WTC11 (cell line): ENCODE measurements at regions not wholly inside any gene's neighbourhood (a gene's known extent, or its start where the extent isn't known, plus 50 kb on each side); places are given as distances from the start of the nearest gene placed in this dataset.

Experiments used
- ATAC-seq: fragments of 200-7000 bp; cut with Tn5 transposase; 2 replicates; pipeline ENCODE4 v1.10.0; 2021; ENCODE audit warnings: mild to moderate bottlenecking, moderate library complexity
- CTCF ChIA-PET: fragments of 300-600 bp; sonication (Branson Sonifier 250); formaldehyde crosslinking; loops from one replicate; lab custom pipeline; 2021; ENCODE audit warnings: antibody characterized with exemption; lab: Charles Lee
- POLR2A ChIA-PET: fragments of 350-600 bp; sonication (Branson Sonifier 250); formaldehyde crosslinking; loops from one replicate; lab custom pipeline; 2021; ENCODE audit warnings: antibody characterized with exemption; lab: Charles Lee
- DNase-seq: peaks from one replicate; pipeline ENCODE4 v3.0.0; 2021; ENCODE audit warnings: low spot score
- H3K27ac Mint-ChIP-seq: 2 replicates; pipeline ENCODE4 v1.8.0; 2021; ENCODE audit warnings: mixed read lengths
- H3K27me3 Mint-ChIP-seq: 2 replicates; pipeline ENCODE4 v1.8.0; 2021; ENCODE audit warnings: low read depth, mild to moderate bottlenecking, moderate library complexity, mixed read lengths
- H3K36me3 Mint-ChIP-seq: 2 replicates; pipeline ENCODE4 v1.8.0; 2021; ENCODE audit warnings: mixed read lengths
- H3K4me1 Mint-ChIP-seq: 2 replicates; pipeline ENCODE4 v1.8.0; 2022; ENCODE audit warnings: mixed read lengths
- H3K4me3 Mint-ChIP-seq: 2 replicates; pipeline ENCODE4 v1.8.0; 2021; ENCODE audit warnings: mild to moderate bottlenecking, moderate library complexity, mixed read lengths
- H3K9me3 Mint-ChIP-seq: 2 replicates; pipeline ENCODE4 v1.8.0; 2021; ENCODE audit warnings: mixed read lengths
- ATF2 ChIP-seq: sonication (generic); formaldehyde crosslinking; IDR thresholded peaks from 2 replicates; pipeline ENCODE4 v1.8.1; 2022; ENCODE audit warnings: low read depth, missing genetic modification reagents, borderline replicate concordance
- CBFB ChIP-seq: sonication (generic); formaldehyde crosslinking; IDR thresholded peaks from 2 replicates; pipeline ENCODE4 v1.8.1; 2022; ENCODE audit warnings: mild to moderate bottlenecking, low read depth, missing genetic modification reagents
- CTCF ChIP-seq: fragments of 200-600 bp; IDR thresholded peaks from 2 replicates; pipeline ENCODE4 v1.8.0; 2022; ENCODE audit warnings: antibody characterized with exemption
- ELF4 ChIP-seq: sonication (generic); formaldehyde crosslinking; IDR thresholded peaks from 2 replicates; pipeline ENCODE4 v1.8.1; 2022; ENCODE audit warnings: low read depth, mild to moderate bottlenecking, moderate library complexity, missing genetic modification reagents
- FOXP1 ChIP-seq: sonication (generic); formaldehyde crosslinking; IDR thresholded peaks from 2 replicates; pipeline ENCODE4 v1.8.0; 2022; ENCODE audit warnings: missing genetic modification reagents, mild to moderate bottlenecking, moderate library complexity, borderline replicate concordance
- HMGA2 ChIP-seq: fragments of 250-450 bp; sonication (Bioruptor Pico); IDR thresholded peaks from 2 replicates; pipeline ENCODE4 v1.4.0; 2021; ENCODE audit warnings: mild to moderate bottlenecking, moderate library complexity
- HMGXB4 ChIP-seq: sonication (generic); formaldehyde crosslinking; IDR thresholded peaks from 2 replicates; pipeline ENCODE4 v1.8.1; 2023; ENCODE audit warnings: mild to moderate bottlenecking, moderate library complexity, missing genetic modification reagents
- IRF2 ChIP-seq: sonication (generic); formaldehyde crosslinking; IDR thresholded peaks from 2 replicates; pipeline ENCODE4 v1.8.0; 2022; ENCODE audit warnings: low read depth, missing genetic modification reagents, borderline replicate concordance
- KAT7 ChIP-seq: sonication (generic); formaldehyde crosslinking; IDR thresholded peaks from 2 replicates; pipeline ENCODE4 v1.8.1; 2023; ENCODE audit warnings: missing genetic modification reagents, mild to moderate bottlenecking, borderline replicate concordance
- NFE2L1 ChIP-seq: sonication (generic); formaldehyde crosslinking; IDR thresholded peaks from 2 replicates; pipeline ENCODE4 v1.8.1; 2023; ENCODE audit warnings: missing genetic modification reagents
- PREB ChIP-seq: sonication (generic); formaldehyde crosslinking; IDR thresholded peaks from 2 replicates; pipeline ENCODE4 v1.8.1; 2022; ENCODE audit warnings: mild to moderate bottlenecking, missing genetic modification reagents, moderate library complexity, borderline replicate concordance
- SMAD3 ChIP-seq: sonication (generic); formaldehyde crosslinking; IDR thresholded peaks from 2 replicates; pipeline ENCODE4 v1.8.0; 2022; ENCODE audit warnings: missing genetic modification reagents, mild to moderate bottlenecking, borderline replicate concordance
- TEAD4 ChIP-seq: sonication (generic); formaldehyde crosslinking; IDR thresholded peaks from 2 replicates; pipeline ENCODE4 v1.8.0; 2022; ENCODE audit warnings: mild to moderate bottlenecking, missing genetic modification reagents
- TP53 ChIP-seq: sonication (generic); formaldehyde crosslinking; IDR thresholded peaks from 2 replicates; pipeline ENCODE4 v1.8.1; 2023; ENCODE audit warnings: mild to moderate bottlenecking, missing genetic modification reagents
- ZNF263 ChIP-seq: sonication (generic); formaldehyde crosslinking; IDR thresholded peaks from 2 replicates; pipeline ENCODE4 v1.8.1; 2022; ENCODE audit warnings: low read depth, mild to moderate bottlenecking, moderate library complexity, missing genetic modification reagents
- ZNF317 ChIP-seq: sonication (generic); formaldehyde crosslinking; IDR thresholded peaks from 2 replicates; pipeline ENCODE4 v1.8.1; 2023; ENCODE audit warnings: low read depth, mild to moderate bottlenecking, moderate library complexity, missing genetic modification reagents, borderline replicate concordance
- ZNF423 ChIP-seq: fragments of 250-450 bp; sonication (Bioruptor Pico); IDR thresholded peaks from 2 replicates; pipeline ENCODE4 v2.1.2; 2022; ENCODE audit warnings: mild to moderate bottlenecking, moderate library complexity
- TF ChIP-seq, protein P1 (sequence below): sonication (generic); formaldehyde crosslinking; IDR thresholded peaks from 2 replicates; pipeline ENCODE4 v1.8.1; 2022; ENCODE audit warnings: low read depth, mild to moderate bottlenecking, moderate library complexity, missing genetic modification reagents, borderline replicate concordance
- TF ChIP-seq, protein P2 (sequence below): fragments of 250-450 bp; sonication (Bioruptor Pico); conservative IDR thresholded peaks from 2 replicates; pipeline ENCODE4 v1.9.0; 2021; ENCODE audit warnings: mild to moderate bottlenecking
- TF ChIP-seq, protein P3 (sequence below): sonication (generic); formaldehyde crosslinking; conservative IDR thresholded peaks from 2 replicates; pipeline ENCODE4 v1.8.1; 2023; ENCODE audit warnings: mild to moderate bottlenecking, low read depth, missing genetic modification reagents, moderate library complexity

GRCh38 chr3:99472385-99472784 lies 166.0 kb upstream of the COL8A1 start:
- peaks cover 6% of the 10 kb centered on the region for H3K36me3 Mint-ChIP-seq
- no peak overlapping the region for H3K4me3 Mint-ChIP-seq
- DNase-seq (no peak), ATAC-seq (no peak)
- ChIA-PET CTCF (no interaction called here), POLR2A (no interaction called here)
- H3K27me3 Mint-ChIP-seq, result no peaks in the 10 kb centered on the region
- no peaks in the 10 kb centered on the region for H3K4me1 Mint-ChIP-seq
- H3K9me3 Mint-ChIP-seq, result peaks cover 10% of the 10 kb centered on the region
- H3K27ac Mint-ChIP-seq, result no peak overlapping the region
- TF ChIP-seq TEAD4 (no peak), ELF4 (CRISPR knock-in tag) (no peak), FOXP1 (no peak), KAT7 (CRISPR knock-in tag) (no peak), HMGA2 (CRISPR knock-in tag) (no peak), SMAD3 (CRISPR knock-in tag) (no peak)
- TF ChIP-seq, protein P1, sequence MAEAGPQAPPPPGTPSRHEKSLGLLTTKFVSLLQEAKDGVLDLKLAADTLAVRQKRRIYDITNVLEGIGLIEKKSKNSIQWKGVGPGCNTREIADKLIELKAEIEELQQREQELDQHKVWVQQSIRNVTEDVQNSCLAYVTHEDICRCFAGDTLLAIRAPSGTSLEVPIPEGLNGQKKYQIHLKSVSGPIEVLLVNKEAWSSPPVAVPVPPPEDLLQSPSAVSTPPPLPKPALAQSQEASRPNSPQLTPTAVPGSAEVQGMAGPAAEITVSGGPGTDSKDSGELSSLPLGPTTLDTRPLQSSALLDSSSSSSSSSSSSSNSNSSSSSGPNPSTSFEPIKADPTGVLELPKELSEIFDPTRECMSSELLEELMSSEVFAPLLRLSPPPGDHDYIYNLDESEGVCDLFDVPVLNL (CRISPR knock-in tag), result no peak
- TF ChIP-seq, protein P2, sequence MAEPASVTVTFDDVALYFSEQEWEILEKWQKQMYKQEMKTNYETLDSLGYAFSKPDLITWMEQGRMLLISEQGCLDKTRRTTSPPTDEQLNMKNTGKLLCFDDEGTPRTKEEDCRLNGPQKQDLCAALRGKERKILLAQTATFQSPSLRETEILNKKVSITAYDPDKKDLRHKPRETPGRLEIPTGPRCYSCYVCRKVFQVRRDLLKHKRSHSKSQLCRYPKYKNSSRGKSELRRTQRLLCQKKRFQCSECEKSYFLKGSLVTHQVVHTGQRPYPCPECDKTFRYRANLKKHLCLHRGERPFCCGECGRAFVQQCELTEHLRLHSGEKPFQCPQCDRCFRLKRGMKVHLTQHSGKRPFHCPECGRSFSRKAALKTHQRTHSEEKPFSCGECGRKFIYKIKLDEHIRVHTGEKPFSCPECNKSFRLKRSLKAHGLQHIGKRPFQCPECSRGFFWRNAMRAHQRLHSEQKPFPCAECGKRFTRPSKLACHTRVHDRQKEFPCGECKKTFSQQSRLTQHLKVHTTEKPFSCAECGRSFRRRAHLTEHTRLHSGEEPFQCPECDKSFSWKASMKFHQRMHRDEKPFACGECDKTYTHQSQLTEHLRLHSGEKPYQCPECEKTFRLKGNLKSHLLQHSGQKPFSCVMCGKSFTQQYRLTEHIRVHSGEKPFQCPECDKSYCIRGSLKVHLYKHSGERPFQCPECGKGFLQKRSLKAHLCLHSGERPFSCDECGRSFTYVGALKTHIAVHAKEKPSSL, result no peak

DNA sequence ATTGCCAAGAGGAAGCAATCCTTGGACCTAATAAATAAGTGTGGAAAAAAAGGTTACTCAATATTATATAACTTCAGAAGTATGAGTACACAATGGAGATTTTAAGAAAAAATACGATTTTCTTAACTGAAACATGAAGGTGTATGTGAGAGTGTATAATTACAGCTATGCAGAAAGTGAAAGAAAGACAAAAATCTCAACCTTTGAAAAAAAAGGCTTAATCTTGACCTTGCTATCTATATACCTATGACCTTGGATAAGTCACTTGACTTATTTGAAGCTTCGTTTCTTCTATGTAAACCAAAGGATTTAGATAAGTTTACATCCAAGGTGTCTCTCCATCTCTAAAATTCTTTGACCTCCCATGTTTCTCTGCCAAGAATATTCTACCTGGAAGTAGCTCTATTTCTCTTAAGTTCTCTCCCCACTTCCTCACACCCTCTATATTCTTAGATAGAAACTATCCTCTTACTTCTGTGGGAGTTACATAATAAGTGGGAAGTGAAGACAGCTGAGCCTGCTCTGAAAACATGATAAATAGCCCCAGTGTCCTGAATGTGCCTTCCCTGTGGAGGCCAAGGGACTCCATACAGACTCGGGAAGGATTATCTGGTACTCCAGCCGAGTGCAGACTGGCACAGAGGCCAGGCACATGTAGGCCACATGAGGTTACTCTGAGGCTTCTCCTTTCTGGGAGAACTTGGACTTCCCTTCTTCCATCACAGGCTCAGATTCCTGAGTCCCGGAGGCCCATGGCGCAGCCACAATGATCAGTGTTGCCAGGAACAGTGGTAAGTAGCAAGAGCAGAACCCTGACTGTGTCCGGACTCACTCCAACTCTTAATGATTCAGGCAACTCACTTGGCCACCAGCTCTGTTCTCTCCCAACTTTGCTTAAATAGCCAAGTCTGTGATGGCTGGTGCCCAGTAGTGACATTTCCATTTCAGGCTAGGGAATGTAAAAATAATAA lies 166.8 kb upstream of the COL8A1 start:
- no peaks in the 10 kb centered on the region for H3K36me3 Mint-ChIP-seq
- no peak overlapping the region for H3K4me3 Mint-ChIP-seq
- H3K27me3 Mint-ChIP-seq, result no peaks in the 10 kb centered on the region
- POLR2A ChIA-PET, result no interaction called here
- no peak for DNase-seq
- CTCF ChIA-PET, result no interaction called here
- H3K4me1 Mint-ChIP-seq, result no peaks in the 10 kb centered on the region
- no peak for ATAC-seq
- H3K9me3 Mint-ChIP-seq, result peaks cover 2% of the 10 kb centered on the region
- H3K27ac Mint-ChIP-seq, result no peak overlapping the region
- no peak for TF ChIP-seq ZNF317 (CRISPR knock-in tag)
- no peak for TF ChIP-seq PREB (CRISPR knock-in tag)
- TF ChIP-seq NFE2L1 (CRISPR knock-in tag), result no peak
- TF ChIP-seq HMGA2 (CRISPR knock-in tag), result no peak
- no peak for TF ChIP-seq IRF2 (CRISPR knock-in tag)
- TF ChIP-seq HMGXB4 (CRISPR knock-in tag), result no peak
- TF ChIP-seq TP53, result no peak
- no peak for TF ChIP-seq TEAD4
- TF ChIP-seq ATF2, result no peak
- TF ChIP-seq CBFB (CRISPR knock-in tag), result no peak
- TF ChIP-seq CTCF, result no peak
- TF ChIP-seq, protein P3, sequence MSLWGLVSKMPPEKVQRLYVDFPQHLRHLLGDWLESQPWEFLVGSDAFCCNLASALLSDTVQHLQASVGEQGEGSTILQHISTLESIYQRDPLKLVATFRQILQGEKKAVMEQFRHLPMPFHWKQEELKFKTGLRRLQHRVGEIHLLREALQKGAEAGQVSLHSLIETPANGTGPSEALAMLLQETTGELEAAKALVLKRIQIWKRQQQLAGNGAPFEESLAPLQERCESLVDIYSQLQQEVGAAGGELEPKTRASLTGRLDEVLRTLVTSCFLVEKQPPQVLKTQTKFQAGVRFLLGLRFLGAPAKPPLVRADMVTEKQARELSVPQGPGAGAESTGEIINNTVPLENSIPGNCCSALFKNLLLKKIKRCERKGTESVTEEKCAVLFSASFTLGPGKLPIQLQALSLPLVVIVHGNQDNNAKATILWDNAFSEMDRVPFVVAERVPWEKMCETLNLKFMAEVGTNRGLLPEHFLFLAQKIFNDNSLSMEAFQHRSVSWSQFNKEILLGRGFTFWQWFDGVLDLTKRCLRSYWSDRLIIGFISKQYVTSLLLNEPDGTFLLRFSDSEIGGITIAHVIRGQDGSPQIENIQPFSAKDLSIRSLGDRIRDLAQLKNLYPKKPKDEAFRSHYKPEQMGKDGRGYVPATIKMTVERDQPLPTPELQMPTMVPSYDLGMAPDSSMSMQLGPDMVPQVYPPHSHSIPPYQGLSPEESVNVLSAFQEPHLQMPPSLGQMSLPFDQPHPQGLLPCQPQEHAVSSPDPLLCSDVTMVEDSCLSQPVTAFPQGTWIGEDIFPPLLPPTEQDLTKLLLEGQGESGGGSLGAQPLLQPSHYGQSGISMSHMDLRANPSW (CRISPR knock-in tag), result no peak
- TF ChIP-seq ZNF423, result no peak
- no peak for TF ChIP-seq ZNF263 (CRISPR knock-in tag)
